Upper lobe of left lung (tissue), 6 donors: ENCODE measurements at regions not wholly inside any gene's neighbourhood (a gene's known extent, or its start where the extent isn't known, plus 50 kb on each side); places are given as distances from the start of the nearest gene placed in this dataset.
A peak's percentile ranks its signal among the peaks of the same experiment; 100 is the strongest.

Experiments used
- ATAC-seq, 2 donors: fragments of 200-7000 bp; cut with Tn5 transposase; one replicate each; pipeline ENCODE4 v1.9.1; 2022; ENCODE audit warnings: mild to moderate bottlenecking in 2 of 2, moderate library complexity in 2 of 2; ENCODE audit not compliant: low FRiP score in 2 of 2
- DNase-seq, 2 donors: peaks; one replicate each; pipeline ENCODE4 v3.0.0-alpha.2; 2019 to 2020
- H3K27ac ChIP-seq, 4 donors: fragments of 200-600 bp; sonication (generic); one replicate each; pipeline ENCODE4 v1.5.1; 2016 to 2019
- H3K27me3 ChIP-seq, 4 donors: fragments of 200-600 bp; sonication (generic); one replicate each; pipeline ENCODE4 v1.5.1; 2017 to 2019
- H3K36me3 ChIP-seq, 4 donors: fragments of 200-600 bp; sonication (generic); one replicate each; pipeline ENCODE4 v1.5.1; 2016 to 2019
- H3K4me1 ChIP-seq, 4 donors: fragments of 200-600 bp; sonication (generic); one replicate each; pipeline ENCODE4 v1.5.1; 2018 to 2019
- H3K4me3 ChIP-seq, 4 donors: fragments of 200-600 bp; sonication (generic); one replicate each; pipeline ENCODE4 v1.5.1; 2017 to 2019; ENCODE audit warnings: mild to moderate bottlenecking in 2 of 4, moderate library complexity in 1 of 4
- H3K9me3 ChIP-seq, 4 donors: fragments of 200-600 bp; sonication (generic); one replicate each; pipeline ENCODE4 v1.5.1; 2018 to 2019
- EP300 ChIP-seq, 4 donors: sonication (generic); formaldehyde crosslinking; IDR thresholded peaks; one replicate each; pipeline ENCODE4 v1.5.1; 2017; ENCODE audit warnings: antibody characterized with exemption in 4 of 4, control low read depth in 2 of 4
- POLR2A ChIP-seq, 4 donors: fragments of 450-650 bp; IDR thresholded peaks; one replicate each; pipeline ENCODE4 v1.5.1; 2016 to 2017; ENCODE audit warnings: antibody characterized with exemption in 4 of 4, mild to moderate bottlenecking in 2 of 4
- POLR2AphosphoS5 ChIP-seq, 2 donors: sonication (generic); formaldehyde crosslinking; IDR thresholded peaks; one replicate each; pipeline ENCODE4 v1.5.1; 2017; ENCODE audit warnings: antibody characterized with exemption in 2 of 2
- WGBS, 2 donors: methylation state at CpG; one replicate each; pipeline ENCODE4 v1.1.5; 2017 to 2018; 5-methylcytosine and 5-hydroxymethylcytosine counted together
- TF ChIP-seq, protein P1 (sequence below), 6 experiments: fragments of 450-650 bp in 4 of 6; fragments of 200-600 bp in 2 of 6; sonication (generic) in 2 of 6; IDR thresholded peaks; one replicate each; pipeline ENCODE4 v1.5.1; 2016 to 2019; ENCODE audit warnings: antibody characterized with exemption in 6 of 6
- donor health status: DM: no; HTN: no; CAD: no; lungs with moderate emphysema.
- donor health status: DM: no; HTN: yes; CAD: no; lungs with severe emphysema.

DNA sequence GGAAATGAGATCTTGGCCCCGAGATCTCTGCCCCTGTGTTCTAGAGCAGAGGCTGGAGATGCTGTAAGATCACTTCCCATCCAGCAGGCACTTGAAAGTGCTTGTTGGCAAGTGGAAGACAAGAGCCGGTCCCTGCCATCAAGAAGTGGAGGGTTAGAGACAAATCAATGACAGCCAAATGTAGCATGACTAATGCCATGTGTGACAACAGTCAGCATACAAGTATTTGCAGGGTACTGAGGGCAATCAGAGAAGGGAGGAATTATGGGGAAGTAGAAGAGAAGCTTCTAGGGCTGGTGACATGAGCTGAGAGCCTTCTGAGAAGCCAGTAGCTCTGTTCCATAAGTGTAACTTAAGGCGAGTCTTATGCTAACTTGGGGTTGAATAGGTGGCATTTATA is 58.6 kb downstream of the TMEM17 start:
- no peak for ATAC-seq
- H3K27ac ChIP-seq, result no peak overlapping the region
- H3K4me1 ChIP-seq, result no peaks in the 10 kb centered on the region
- no peaks in the 10 kb centered on the region for H3K36me3 ChIP-seq
- no peaks in the 10 kb centered on the region for H3K27me3 ChIP-seq
- no peaks in the 10 kb centered on the region for H3K9me3 ChIP-seq
- TF ChIP-seq POLR2A (IDR thresholded peaks at IDR 0.05), result no peak
- no peak for TF ChIP-seq EP300 (IDR thresholded peaks at IDR 0.05)
- TF ChIP-seq POLR2AphosphoS5 (IDR thresholded peaks at IDR 0.05), result no peak
- TF ChIP-seq, protein P1, sequence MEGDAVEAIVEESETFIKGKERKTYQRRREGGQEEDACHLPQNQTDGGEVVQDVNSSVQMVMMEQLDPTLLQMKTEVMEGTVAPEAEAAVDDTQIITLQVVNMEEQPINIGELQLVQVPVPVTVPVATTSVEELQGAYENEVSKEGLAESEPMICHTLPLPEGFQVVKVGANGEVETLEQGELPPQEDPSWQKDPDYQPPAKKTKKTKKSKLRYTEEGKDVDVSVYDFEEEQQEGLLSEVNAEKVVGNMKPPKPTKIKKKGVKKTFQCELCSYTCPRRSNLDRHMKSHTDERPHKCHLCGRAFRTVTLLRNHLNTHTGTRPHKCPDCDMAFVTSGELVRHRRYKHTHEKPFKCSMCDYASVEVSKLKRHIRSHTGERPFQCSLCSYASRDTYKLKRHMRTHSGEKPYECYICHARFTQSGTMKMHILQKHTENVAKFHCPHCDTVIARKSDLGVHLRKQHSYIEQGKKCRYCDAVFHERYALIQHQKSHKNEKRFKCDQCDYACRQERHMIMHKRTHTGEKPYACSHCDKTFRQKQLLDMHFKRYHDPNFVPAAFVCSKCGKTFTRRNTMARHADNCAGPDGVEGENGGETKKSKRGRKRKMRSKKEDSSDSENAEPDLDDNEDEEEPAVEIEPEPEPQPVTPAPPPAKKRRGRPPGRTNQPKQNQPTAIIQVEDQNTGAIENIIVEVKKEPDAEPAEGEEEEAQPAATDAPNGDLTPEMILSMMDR (IDR thresholded peaks at IDR 0.05), result no peak
- WGBS, 2 donors, result 77 to 93% methylated on average over 3 of the region's 3 CpGs
- no peak for DNase-seq
- H3K4me3 ChIP-seq, result no peak overlapping the region

GRCh38 chr2:62446491-62446890 is 59.5 kb downstream of the TMEM17 start:
- H3K4me1 ChIP-seq, result no peaks in the 10 kb centered on the region
- no peak for TF ChIP-seq EP300 (IDR thresholded peaks at IDR 0.05)
- no peak for TF ChIP-seq POLR2A (IDR thresholded peaks at IDR 0.05)
- TF ChIP-seq, protein P1 (IDR thresholded peaks at IDR 0.05), result no peak
- TF ChIP-seq POLR2AphosphoS5 (IDR thresholded peaks at IDR 0.05), result no peak
- H3K9me3 ChIP-seq, result no peaks in the 10 kb centered on the region
- H3K27me3 ChIP-seq, result no peaks in the 10 kb centered on the region
- WGBS, 2 donors, result 80 to 100% methylated on average over 1 of the region's 1 CpG
- DNase-seq (no peak), ATAC-seq (no peak)
- H3K4me3 ChIP-seq, result no peak overlapping the region
- no peak overlapping the region for H3K27ac ChIP-seq
- no peaks in the 10 kb centered on the region for H3K36me3 ChIP-seq

DNA sequence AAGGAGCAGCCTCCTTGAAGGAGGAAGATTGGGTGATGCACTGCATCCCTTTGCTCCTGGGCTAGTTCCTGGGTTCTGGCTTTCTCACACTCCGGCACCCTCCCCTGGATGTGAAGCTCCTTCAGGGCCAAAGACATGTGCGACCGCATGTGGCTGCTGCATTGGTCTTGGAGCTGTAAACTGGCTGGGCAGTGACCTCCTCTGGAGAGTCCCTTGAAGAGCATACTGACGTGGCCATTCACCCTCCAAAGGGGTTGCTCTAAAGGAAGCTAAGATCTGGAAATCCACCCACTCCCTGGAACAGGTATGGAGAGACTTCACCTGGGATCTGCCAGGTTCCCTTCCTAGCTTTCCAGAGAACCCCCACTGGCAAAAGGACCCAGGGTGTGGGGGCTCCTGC is 62.1 kb downstream of the TMEM17 start:
- Histone ChIP-seq H3K27me3 (no peaks in the 10 kb centered on the region), H3K36me3 (no peaks in the 10 kb centered on the region), H3K4me3 (no peak overlapping the region), H3K27ac (no peak overlapping the region), H3K4me1 (no peaks in the 10 kb centered on the region), H3K9me3 (no peaks in the 10 kb centered on the region)
- 95 to 100% methylated on average over 1 to 4 of the region's 4 CpGs for WGBS, 2 donors
- TF ChIP-seq, protein P1 (IDR thresholded peaks at IDR 0.05), result no peak
- TF ChIP-seq POLR2AphosphoS5 (IDR thresholded peaks at IDR 0.05), result no peak
- TF ChIP-seq EP300 (IDR thresholded peaks at IDR 0.05), result no peak
- no peak for TF ChIP-seq POLR2A (IDR thresholded peaks at IDR 0.05)
- ATAC-seq (peak in 1 of 2 donors; percentile 32), DNase-seq (no peak)

GRCh38 chr2:62443471-62443870 is 62.5 kb downstream of the TMEM17 start:
- Histone ChIP-seq H3K36me3 (no peaks in the 10 kb centered on the region), H3K9me3 (no peaks in the 10 kb centered on the region), H3K4me3 (no peak overlapping the region), H3K27ac (no peak overlapping the region), H3K27me3 (no peaks in the 10 kb centered on the region), H3K4me1 (no peaks in the 10 kb centered on the region)
- 84 to 91% methylated on average over 4 of the region's 4 CpGs for WGBS, 2 donors
- no peak for TF ChIP-seq EP300 (IDR thresholded peaks at IDR 0.05)
- no peak for TF ChIP-seq POLR2A (IDR thresholded peaks at IDR 0.05)
- TF ChIP-seq POLR2AphosphoS5 (IDR thresholded peaks at IDR 0.05), result no peak
- TF ChIP-seq, protein P1 (IDR thresholded peaks at IDR 0.05), result no peak
- ATAC-seq (no peak), DNase-seq (no peak)

- ATAC-seq, result no peak
- no peaks in the 10 kb centered on the region for H3K4me1 ChIP-seq
- H3K27me3 ChIP-seq, result no peaks in the 10 kb centered on the region
- H3K36me3 ChIP-seq, result no peaks in the 10 kb centered on the region
- DNase-seq, result no peak
- TF ChIP-seq, protein P1 (IDR thresholded peaks at IDR 0.05), result no peak
- TF ChIP-seq POLR2AphosphoS5 (IDR thresholded peaks at IDR 0.05) (no peak), EP300 (IDR thresholded peaks at IDR 0.05) (no peak), POLR2A (IDR thresholded peaks at IDR 0.05) (no peak)
- H3K27ac ChIP-seq, result no peak overlapping the region
- no peaks in the 10 kb centered on the region for H3K9me3 ChIP-seq
- no peak overlapping the region for H3K4me3 ChIP-seq
- 83 to 89% methylated on average over 6 of the region's 6 CpGs for WGBS, 2 donors
Observed at GRCh38 chr2:62441824-62442223, 64.2 kb downstream of the TMEM17 start.
